ENCODE measurements at regions not wholly inside any gene's neighbourhood (a gene's known extent, or its start where the extent isn't known, plus 50 kb on each side); places are given as distances from the start of the nearest gene placed in this dataset.
"Not testable (repeated sequence)": the region's sequence is repeated elsewhere in the genome, so short reads cannot be mapped to it uniquely, and the experiment has no call there.

DNA sequence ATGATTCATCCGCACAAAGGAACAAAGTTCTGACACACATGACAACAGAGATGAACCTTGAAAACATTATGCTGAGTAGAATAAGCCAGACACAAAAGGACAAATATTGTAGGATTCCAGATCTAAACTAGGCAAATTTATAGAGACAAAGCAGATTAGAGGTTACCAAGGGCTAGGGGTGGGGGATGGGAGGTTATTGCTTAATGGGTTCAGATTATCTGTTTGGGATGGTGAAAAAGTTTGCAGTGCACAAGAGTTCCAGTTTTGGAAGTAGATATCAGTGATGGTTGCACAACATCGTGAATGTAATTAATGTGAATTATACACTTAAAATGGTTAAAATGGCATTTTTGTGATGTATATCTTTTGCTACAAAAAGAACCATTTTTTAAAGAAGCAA is 82.0 kb upstream of the RET start:
- DNase-seq (ENCODE audit: low read depth, low spot score); H3K27ac ChIP-seq (ENCODE audit: low read length); H3K4me3 ChIP-seq (ENCODE audit: low read length); H3K27me3 ChIP-seq (ENCODE audit: control insufficient read depth, insufficient read depth, low read length); H3K4me1 ChIP-seq (ENCODE audit: control insufficient read depth, insufficient read depth, low read length); H3K9me3 ChIP-seq (ENCODE audit: control insufficient read depth, insufficient read depth, low read length); H3K36me3 ChIP-seq (ENCODE audit: control insufficient read depth, insufficient read depth, low read length): not testable (repeated sequence)
- WGBS (ENCODE audit: insufficient coverage, insufficient read length): no CpG with 5 or more reads among the region's 2 CpGs

GRCh38 chr10:42995537-42995936 is 81.3 kb upstream of the RET start:
- no peaks in the 10 kb centered on the region; the same call in 1 of the 2 replicates for H3K4me1 ChIP-seq (ENCODE audit: control insufficient read depth, insufficient read depth, low read length)
- no peak for DNase-seq (ENCODE audit: low read depth, low spot score)
- no peaks in the 10 kb centered on the region for H3K9me3 ChIP-seq (ENCODE audit: control insufficient read depth, insufficient read depth, low read length)
- no peak overlapping the region for H3K4me3 ChIP-seq (ENCODE audit: low read length)
- no CpG with 5 or more reads among the region's 2 CpGs for WGBS (ENCODE audit: insufficient coverage, insufficient read length)
- no peaks in the 10 kb centered on the region for H3K36me3 ChIP-seq (ENCODE audit: control insufficient read depth, insufficient read depth, low read length)
- H3K27ac ChIP-seq (ENCODE audit: low read length): no peak overlapping the region
- H3K27me3 ChIP-seq (ENCODE audit: control insufficient read depth, insufficient read depth, low read length): no peaks in the 10 kb centered on the region

- Histone ChIP-seq H3K36me3 (ENCODE audit: control insufficient read depth, insufficient read depth, low read length) (no peaks in the 10 kb centered on the region), H3K4me1 (ENCODE audit: control insufficient read depth, insufficient read depth, low read length) (no peaks in the 10 kb centered on the region; the same call in 1 of the 2 replicates), H3K9me3 (ENCODE audit: control insufficient read depth, insufficient read depth, low read length) (no peaks in the 10 kb centered on the region), H3K27ac (ENCODE audit: low read length) (no peak overlapping the region), H3K4me3 (ENCODE audit: low read length) (no peak overlapping the region), H3K27me3 (ENCODE audit: control insufficient read depth, insufficient read depth, low read length) (no peaks in the 10 kb centered on the region)
- no peak for DNase-seq (ENCODE audit: low read depth, low spot score)
- whole genome bisulfite sequencing (ENCODE audit: insufficient coverage, insufficient read length): no CpG with 5 or more reads among the region's 5 CpGs
Measured at GRCh38 chr10:42996588-42996987, 80.3 kb upstream of the RET start.

DNA sequence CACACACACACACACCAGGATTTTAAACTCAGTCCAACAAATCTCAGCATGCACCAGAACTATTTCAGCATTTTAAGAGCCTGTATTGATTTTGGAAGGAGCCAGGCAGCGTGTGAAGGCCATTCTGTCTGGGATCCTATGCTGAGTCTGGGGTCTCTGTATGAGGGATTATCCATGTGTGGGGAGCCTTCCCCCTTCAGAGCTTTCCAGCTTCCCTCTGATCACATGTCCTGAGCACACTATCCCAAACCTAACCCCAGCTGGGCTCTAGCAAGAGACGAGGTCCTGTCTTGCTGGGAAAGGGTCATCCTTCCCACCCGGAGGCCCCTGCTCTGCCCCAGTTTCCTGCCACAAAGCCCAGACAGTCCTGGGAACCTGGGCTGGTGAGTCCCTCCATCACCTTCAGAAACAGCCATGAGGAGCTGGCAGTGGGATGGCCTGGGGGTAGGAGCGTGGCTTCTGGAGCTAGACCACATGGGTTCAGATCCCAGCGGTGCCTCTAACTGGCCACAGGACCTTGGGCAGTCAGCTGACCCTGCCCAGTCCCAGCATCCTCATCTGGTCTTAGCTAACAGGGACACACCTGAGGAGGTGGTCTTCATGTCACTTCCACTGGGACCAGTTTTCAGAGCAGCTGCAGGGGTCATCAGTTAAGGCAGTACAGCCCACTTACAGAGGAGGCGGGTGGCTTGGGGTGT is 79.6 kb upstream of the RET start:
- Histone ChIP-seq H3K27me3 (ENCODE audit: control insufficient read depth, insufficient read depth, low read length) (no peaks in the 10 kb centered on the region), H3K4me1 (ENCODE audit: control insufficient read depth, insufficient read depth, low read length) (no peaks in the 10 kb centered on the region; the same call in 1 of the 2 replicates), H3K4me3 (ENCODE audit: low read length) (no peak overlapping the region; the same call in 1 of the 2 replicates), H3K9me3 (ENCODE audit: control insufficient read depth, insufficient read depth, low read length) (no peaks in the 10 kb centered on the region), H3K27ac (ENCODE audit: low read length) (no peak overlapping the region), H3K36me3 (ENCODE audit: control insufficient read depth, insufficient read depth, low read length) (no peaks in the 10 kb centered on the region)
- DNase-seq (ENCODE audit: low read depth, low spot score): no peak
- WGBS (ENCODE audit: insufficient coverage, insufficient read length): no CpG with 5 or more reads among the region's 6 CpGs

DNA sequence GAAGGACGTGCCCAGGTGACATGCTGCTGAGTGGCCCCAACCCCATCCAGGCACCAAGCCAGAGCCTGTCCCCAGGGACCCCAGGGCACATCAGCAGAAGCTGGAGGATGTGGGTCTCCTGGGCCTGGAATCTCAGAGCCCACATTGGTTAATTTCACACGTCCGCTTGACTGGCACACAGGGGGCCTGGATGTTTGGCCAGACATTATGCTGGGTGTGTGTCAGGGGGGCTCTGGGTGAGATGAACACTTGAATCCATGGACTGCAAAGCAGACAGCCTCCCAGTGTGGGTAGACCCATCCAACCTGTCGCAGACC is 79.1 kb upstream of the RET start:
- no peaks in the 10 kb centered on the region for H3K27me3 ChIP-seq (ENCODE audit: control insufficient read depth, insufficient read depth, low read length)
- H3K4me3 ChIP-seq (ENCODE audit: low read length): no peak overlapping the region; the same call in 1 of the 2 replicates
- H3K36me3 ChIP-seq (ENCODE audit: control insufficient read depth, insufficient read depth, low read length): no peaks in the 10 kb centered on the region
- WGBS (ENCODE audit: insufficient coverage, insufficient read length): no CpG with 5 or more reads among the region's 4 CpGs
- no peaks in the 10 kb centered on the region; the same call in 1 of the 2 replicates for H3K4me1 ChIP-seq (ENCODE audit: control insufficient read depth, insufficient read depth, low read length)
- no peak for DNase-seq (ENCODE audit: low read depth, low spot score)
- no peaks in the 10 kb centered on the region for H3K9me3 ChIP-seq (ENCODE audit: control insufficient read depth, insufficient read depth, low read length)
- no peak overlapping the region for H3K27ac ChIP-seq (ENCODE audit: low read length)

GRCh38 chr10:42998481-42999384 is 78.1 kb upstream of the RET start:
- no CpG with 5 or more reads among the region's 12 CpGs for WGBS (ENCODE audit: insufficient coverage, insufficient read length)
- Histone ChIP-seq H3K36me3 (ENCODE audit: control insufficient read depth, insufficient read depth, low read length) (no peaks in the 10 kb centered on the region), H3K4me3 (ENCODE audit: low read length) (no peak overlapping the region), H3K4me1 (ENCODE audit: control insufficient read depth, insufficient read depth, low read length) (no peaks in the 10 kb centered on the region; the same call in 1 of the 2 replicates), H3K27ac (ENCODE audit: low read length) (no peak overlapping the region), H3K27me3 (ENCODE audit: control insufficient read depth, insufficient read depth, low read length) (no peaks in the 10 kb centered on the region), H3K9me3 (ENCODE audit: control insufficient read depth, insufficient read depth, low read length) (no peaks in the 10 kb centered on the region)
- no peak for DNase-seq (ENCODE audit: low read depth, low spot score)

DNA sequence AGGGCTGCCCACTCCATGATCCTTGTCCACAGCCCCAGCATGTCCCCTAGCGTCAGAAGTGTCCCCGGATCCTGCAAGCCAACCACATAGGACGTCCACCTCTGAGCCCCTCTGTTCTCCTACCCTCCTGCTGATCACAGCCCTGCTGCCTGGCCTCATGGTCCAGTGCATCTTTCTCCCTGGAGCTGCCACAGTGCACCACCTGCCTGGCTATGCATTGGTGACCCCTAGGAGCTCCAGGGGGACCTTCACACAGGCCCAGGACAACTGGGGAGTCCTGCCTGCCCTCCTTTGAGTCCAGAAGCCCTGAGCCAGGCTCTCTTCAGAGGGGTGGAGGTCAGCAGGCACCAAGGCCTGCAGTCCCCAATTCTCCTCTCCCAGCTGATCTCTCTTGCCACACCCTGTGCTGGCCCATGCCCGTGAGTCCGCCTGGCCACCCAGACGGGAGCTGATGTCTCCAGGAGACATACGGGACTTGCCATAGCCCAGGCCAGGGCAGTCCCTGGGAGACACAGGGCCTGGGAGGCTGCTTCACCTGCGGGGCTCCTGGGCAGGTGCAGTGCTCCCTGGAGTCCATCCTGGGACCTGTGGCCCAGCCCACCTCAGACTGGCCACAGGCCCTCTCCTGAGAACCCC is 77.4 kb upstream of the RET start:
- Histone ChIP-seq H3K9me3 (ENCODE audit: control insufficient read depth, insufficient read depth, low read length) (no peaks in the 10 kb centered on the region), H3K27me3 (ENCODE audit: control insufficient read depth, insufficient read depth, low read length) (no peaks in the 10 kb centered on the region), H3K4me1 (ENCODE audit: control insufficient read depth, insufficient read depth, low read length) (no peaks in the 10 kb centered on the region; the same call in 1 of the 2 replicates), H3K27ac (ENCODE audit: low read length) (no peak overlapping the region), H3K4me3 (ENCODE audit: low read length) (no peak overlapping the region), H3K36me3 (ENCODE audit: control insufficient read depth, insufficient read depth, low read length) (no peaks in the 10 kb centered on the region)
- no peak for DNase-seq (ENCODE audit: low read depth, low spot score)
- no CpG with 5 or more reads among the region's 8 CpGs for WGBS (ENCODE audit: insufficient coverage, insufficient read length)

GRCh38 chr10:43000021-43000411 is 76.9 kb upstream of the RET start:
- H3K9me3 ChIP-seq (ENCODE audit: control insufficient read depth, insufficient read depth, low read length): no peaks in the 10 kb centered on the region
- WGBS (ENCODE audit: insufficient coverage, insufficient read length): no CpG with 5 or more reads among the region's 3 CpGs
- H3K27me3 ChIP-seq (ENCODE audit: control insufficient read depth, insufficient read depth, low read length): no peaks in the 10 kb centered on the region

DNA sequence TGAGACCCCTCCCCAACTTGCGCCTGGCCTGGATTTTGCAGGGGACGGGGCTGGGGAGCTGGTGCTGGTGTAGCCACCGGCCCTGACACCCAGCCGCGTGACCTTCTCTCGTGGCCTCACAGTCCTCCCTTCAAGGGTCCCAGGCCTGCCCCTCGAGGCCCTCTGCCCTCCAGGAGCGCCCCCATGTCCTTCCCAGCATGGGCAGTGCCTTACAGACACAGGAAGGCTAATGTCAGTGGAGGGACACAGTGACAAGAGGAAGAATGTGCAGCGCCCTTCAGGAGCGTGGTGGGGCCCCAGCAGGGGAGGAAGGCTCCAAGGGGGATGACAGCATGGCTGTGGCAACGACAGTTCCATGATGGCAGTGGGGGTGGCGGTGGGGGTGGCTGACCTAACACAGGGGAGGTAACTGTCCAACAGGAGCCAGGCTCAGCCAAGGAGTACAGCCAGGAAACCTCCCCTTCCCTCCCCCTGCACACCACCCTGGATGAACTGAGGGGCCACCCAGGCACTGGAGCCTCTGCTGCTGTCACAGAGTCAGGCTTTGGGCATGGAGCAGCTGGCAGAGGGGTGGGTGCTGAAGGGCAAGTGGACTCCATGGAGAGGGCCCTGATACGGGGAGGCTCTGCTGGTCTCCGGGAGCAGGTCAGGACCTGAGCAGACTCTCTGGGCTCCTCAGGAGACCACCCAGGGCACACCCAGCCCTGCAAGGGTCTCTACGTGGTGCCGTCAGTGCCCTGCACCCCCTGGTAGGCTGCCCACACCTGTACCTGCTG is 76.0 kb upstream of the RET start:
- Histone ChIP-seq H3K9me3 (ENCODE audit: control insufficient read depth, insufficient read depth, low read length) (no peaks in the 10 kb centered on the region), H3K27ac (ENCODE audit: low read length) (no peak overlapping the region), H3K36me3 (ENCODE audit: control insufficient read depth, insufficient read depth, low read length) (no peaks in the 10 kb centered on the region), H3K4me3 (ENCODE audit: low read length) (no peak overlapping the region), H3K27me3 (ENCODE audit: control insufficient read depth, insufficient read depth, low read length) (no peaks in the 10 kb centered on the region), H3K4me1 (ENCODE audit: control insufficient read depth, insufficient read depth, low read length) (no peaks in the 10 kb centered on the region; the same call in 1 of the 2 replicates)
- DNase-seq (ENCODE audit: low read depth, low spot score): no peak
- no CpG with 5 or more reads among the region's 16 CpGs for WGBS (ENCODE audit: insufficient coverage, insufficient read length)

More at GRCh38 chr10:43000021-43000411, 76.9 kb upstream of the RET start:
- Histone ChIP-seq H3K36me3 (ENCODE audit: control insufficient read depth, insufficient read depth, low read length) (no peaks in the 10 kb centered on the region), H3K4me3 (ENCODE audit: low read length) (no peak overlapping the region; the same call in 1 of the 2 replicates), H3K4me1 (ENCODE audit: control insufficient read depth, insufficient read depth, low read length) (no peaks in the 10 kb centered on the region; the same call in 1 of the 2 replicates), H3K27ac (ENCODE audit: low read length) (no peak overlapping the region)
- no peak for DNase-seq (ENCODE audit: low read depth, low spot score)

DNA sequence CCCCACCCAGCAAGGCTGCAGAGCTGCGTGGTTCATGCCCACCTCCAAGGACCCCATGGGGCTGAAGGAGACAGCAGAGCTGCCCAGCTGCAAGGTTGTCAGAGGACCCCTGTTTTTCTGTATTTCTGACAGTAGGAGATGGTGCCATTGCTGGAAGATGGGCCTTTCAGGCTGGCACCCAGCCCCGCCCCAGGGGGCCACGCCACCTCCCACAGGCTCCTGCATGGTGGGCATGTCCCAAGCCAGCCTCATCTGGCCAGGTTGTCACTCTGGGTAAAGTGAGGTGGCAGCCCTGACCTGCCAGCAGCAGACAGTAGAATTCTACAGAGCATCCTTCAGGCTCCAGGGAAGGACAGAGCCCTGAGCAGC is 75.5 kb upstream of the RET start:
- no peaks in the 10 kb centered on the region for H3K9me3 ChIP-seq (ENCODE audit: control insufficient read depth, insufficient read depth, low read length)
- H3K27ac ChIP-seq (ENCODE audit: low read length): no peak overlapping the region
- no peaks in the 10 kb centered on the region for H3K36me3 ChIP-seq (ENCODE audit: control insufficient read depth, insufficient read depth, low read length)
- DNase-seq (ENCODE audit: low read depth, low spot score): no peak
- H3K4me3 ChIP-seq (ENCODE audit: low read length): no peak overlapping the region
- no peaks in the 10 kb centered on the region for H3K27me3 ChIP-seq (ENCODE audit: control insufficient read depth, insufficient read depth, low read length)
- H3K4me1 ChIP-seq (ENCODE audit: control insufficient read depth, insufficient read depth, low read length): no peaks in the 10 kb centered on the region
- no CpG with 5 or more reads among the region's 3 CpGs for WGBS (ENCODE audit: insufficient coverage, insufficient read length)
